Caki2 (cell line): ENCODE measurements at regions not wholly inside any gene's neighbourhood (a gene's known extent, or its start where the extent isn't known, plus 50 kb on each side); places are given as distances from the start of the nearest gene placed in this dataset.

ENCODE experiments used
- DNase-seq: peaks from one replicate; pipeline ENCODE4 v3.0.0-alpha.2; 2015; ENCODE audit warnings: low read depth
- in situ Hi-C: cut with HindIII; loops from 2 replicates; pipeline ENCODE4 v1.10.0; 2016; ENCODE audit warnings: low sequenced_read_pairs, low pct_unique_long_range_greater_than_20kb, mixed read lengths

DNA sequence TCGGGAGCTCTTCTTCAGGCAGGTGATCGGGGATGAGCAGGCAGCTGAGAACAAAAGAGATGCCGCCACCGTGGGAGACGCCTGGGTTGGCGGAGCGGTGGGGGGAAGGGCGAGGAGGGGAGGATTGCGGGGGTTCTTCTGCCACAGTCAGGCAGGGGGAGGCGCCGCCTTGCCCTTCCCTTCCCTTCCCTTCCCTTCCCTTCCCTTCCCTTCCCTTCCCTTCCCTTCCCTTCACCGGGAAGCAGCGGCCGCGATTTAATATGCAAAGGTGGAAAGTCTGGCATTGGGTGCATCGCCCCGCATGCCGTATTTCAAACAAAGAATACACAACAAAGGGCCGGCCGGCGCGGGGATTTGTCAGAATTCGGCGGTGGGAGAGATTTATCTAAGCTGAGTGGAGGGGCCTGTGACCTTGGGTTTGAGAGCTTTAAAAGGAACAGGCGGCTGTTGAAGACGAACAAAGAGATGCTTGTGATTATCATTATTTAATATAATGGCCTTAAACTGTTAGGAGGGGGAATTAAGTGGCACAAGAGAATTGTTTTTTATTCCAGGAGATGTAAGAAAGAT lies 262.3 kb upstream of the TNRC6C start:
- in situ Hi-C loops: no loop called here
- no peak for DNase-seq

DNA sequence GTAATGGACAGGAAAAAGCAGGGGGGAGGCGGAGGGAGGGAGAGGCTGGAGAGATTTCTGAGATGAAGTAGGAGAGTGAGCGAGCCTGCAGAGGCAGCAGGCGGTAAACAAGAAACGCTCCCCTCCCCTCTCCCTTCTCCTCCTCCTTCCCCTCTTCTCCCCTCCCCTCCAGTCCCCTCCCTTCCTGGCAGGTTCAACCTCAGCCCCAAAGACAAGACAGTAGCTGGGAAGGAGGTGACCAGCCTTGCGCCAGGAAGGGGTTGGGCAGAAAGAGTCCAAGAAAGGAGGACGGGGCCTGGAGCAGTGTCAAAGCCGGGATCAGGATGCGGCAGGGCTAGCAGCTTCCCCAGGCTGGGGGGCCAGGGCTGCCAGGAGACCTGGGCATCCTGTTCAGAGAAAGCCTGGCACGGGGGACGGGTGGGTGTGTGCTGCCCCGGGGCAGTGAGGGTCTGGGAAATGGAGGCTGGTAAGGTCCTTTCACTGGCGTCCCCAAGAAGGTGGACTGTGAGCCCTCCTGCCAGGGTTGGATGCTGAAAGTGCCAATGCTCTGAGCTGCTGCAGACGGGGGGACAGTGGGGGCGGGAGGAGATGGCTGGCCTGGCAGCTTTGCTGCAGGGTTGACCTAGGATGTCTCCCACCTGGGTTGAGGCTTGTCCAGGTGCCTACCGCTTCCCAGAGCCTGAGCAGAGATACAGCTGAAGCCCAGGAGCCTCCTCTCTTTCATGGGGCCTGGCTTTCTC lies 261.6 kb upstream of the TNRC6C start:
- no peak for DNase-seq
- in situ Hi-C loops: no loop called here

DNA sequence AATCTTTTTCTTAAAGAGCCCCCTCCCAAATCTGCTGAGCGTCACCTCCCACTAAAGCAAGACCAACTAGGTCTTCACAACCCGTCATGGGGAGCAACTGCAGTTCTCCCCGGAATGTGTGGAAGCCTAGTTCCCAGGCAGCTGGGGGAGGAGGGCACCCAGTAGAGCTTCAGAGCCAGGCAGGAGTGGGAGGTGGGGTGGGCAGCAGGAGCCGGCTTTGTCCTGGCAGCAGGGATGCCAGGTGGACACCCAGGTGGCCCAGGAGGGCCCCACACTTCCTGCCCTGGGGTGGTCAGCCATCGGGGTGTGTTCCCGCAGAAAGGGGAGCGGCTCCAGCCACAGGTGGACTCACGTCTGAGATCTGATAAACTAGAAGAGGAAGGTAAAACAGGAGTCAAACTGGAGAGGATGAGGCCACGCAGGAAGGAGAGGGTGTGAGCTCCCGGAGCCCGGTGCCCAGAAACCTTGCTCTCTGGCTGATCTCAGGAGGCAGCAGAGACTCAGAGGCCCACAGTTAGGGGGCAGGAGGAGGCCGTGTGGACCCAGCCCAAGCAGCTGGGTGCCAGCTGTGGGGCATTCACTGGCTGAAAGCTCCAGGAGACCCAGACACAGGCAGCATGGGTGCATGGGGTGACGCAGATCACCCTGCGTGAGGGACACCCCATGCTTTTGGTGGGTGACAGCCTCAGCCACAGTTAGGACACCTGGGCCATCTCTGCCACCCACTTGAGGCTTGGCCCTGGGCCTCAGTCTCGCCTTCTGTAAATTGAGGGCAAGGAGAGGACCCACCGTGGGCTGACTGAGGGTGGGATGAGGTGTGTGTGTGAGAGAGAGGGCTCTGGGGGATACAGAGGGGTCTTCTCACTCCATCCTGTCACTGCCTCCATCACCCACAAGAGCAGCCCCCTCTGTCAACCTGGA lies 260.8 kb upstream of the TNRC6C start:
- no peak for DNase-seq
- in situ Hi-C loops: no loop called here

DNA sequence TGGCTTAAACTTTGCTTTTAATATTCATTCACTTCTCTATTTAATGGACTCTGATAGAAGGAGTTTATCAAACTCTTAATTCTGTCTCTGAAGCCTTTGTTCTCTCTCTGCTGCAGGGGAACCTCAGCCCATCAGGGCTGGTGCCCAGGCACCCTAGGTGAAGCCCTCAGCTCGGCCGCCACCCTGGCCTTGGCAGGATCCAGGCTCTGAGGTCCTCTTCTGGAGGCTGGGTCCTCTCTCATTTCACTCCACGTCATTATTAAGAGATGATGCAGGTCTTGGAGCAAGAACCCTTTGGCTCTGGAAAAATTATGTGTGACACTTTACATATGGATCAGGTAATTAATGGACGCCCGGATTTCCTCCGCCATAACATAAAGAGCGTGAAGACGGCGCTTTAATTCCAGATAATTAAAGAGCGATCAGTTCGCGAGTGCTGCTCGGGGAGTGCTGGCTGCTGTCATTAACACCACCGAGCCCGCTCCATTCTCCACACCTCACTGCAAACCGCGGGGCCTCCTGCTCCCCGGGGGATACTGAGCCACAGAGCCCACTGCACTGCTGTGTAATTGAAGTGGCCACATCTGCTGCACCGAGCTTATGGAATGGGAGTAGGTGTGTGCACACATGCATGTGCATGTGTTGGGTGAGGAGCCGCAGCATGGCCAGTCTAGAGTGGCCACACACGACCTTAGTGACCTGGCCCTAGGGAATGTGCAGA lies 259.4 kb upstream of the TNRC6C start:
- DNase-seq: no peak
- in situ Hi-C loops: no loop called here

DNA sequence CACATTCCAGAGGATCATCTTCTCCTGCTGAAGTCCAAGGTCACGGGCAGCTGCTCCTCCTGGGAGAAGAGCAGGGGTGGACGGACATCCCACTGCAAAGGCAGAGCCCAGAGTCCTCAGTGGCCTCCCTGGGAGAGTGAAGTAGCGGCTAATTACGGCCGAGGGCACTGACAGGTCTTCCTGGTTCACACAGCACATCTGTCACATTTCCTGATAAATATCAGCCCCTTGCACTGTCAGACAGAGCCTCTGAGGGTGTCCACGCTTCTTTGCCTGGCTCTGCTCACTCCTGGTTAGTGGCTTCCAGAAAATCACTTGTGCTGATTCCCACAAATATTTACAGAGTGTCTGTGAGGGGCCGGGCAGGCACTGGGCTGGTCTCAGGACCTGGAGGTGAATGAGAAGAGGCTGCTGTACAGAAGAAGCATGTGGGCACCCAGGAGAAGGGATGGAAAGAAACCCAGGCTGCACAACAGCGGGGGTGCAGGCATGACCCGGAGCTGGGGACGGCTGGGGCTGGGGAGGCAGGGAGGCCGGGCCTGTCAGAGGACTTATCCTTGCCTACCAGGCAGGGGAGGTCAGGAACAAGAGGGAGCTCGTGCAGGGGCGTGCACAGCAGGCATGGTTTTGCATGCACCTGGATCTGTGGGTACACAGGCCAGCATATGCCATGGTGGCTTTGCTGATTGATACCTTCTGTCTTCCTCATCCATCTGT lies 258.2 kb upstream of the TNRC6C start:
- in situ Hi-C loops: no loop called here
- DNase-seq: no peak

DNA sequence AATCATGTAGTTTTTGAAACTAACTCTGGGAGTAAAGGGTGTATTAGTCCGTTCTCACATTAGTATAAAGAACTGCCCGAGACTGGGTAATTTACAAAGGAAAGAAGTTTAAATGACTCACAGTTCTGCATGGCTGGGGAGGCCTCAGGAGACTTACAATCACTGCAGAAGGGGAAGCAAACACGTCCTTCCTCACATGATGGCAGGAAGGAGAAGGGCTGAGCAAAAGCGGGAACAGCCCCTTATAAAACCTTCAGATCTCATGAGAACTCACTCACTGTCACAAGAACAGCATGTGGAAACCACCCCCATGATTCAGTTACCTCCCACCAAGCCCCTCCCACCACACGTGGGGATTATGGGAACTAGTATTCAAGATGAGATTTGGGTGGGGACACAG lies 256.5 kb upstream of the TNRC6C start:
- in situ Hi-C loops: no loop called here
- no peak for DNase-seq

DNA sequence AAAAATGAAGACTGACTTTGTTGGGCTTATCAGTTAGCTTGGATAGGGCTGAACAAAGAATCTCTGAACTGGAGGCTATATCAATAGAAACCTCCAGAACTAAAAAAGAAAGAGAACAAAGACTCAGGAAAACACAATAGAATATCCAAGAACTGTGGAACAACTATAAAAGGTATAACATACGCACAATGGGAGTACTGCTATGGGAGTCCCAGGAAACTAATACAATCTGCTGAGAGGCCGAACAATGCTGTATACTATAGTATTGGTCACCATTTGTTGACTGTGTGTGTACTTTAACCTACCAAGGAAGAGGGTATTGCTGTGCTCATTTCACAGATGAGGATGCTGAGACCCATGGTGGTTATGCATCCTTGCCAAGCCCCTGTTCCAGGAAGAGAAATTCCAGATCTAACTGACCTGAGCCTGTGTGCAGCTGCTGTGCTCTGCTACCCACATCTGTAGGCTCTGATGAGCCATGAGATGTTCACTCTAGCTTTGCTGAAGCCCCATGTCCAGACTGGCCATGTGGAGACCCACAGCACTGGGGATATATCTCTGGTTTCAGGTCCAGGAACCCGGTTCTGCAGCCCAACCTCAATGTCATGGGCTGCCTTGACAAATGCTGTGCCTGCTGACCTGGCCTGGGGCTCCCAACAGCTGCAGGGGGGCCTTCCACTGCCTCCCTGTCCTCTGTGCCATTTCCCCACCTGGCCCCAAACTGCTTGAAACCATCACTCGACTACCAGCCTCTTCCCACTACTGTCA lies 254.3 kb upstream of the TNRC6C start:
- in situ Hi-C loops: no loop called here
- DNase-seq: peak; percentile 1

DNA sequence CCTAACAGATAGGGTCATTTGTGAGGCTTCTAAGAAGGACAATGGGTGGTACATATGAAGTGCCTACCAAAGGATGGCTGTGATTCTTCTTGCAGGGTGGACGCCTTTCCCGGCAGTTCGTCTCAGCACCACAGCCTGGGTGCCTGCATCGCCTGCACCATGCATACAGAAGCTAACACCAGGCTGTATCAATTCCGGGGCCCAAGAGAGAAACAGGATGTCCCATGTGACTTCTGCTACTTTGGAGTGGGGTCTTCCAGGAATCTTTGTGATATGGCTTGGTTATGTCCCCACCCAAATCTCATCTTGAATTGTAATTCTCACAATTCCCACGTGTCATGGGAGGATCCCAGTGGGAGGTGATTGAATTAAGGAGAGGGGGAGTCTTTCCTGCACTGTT lies 251.6 kb upstream of the TNRC6C start:
- in situ Hi-C loops: no loop called here
- DNase-seq: no peak

DNA sequence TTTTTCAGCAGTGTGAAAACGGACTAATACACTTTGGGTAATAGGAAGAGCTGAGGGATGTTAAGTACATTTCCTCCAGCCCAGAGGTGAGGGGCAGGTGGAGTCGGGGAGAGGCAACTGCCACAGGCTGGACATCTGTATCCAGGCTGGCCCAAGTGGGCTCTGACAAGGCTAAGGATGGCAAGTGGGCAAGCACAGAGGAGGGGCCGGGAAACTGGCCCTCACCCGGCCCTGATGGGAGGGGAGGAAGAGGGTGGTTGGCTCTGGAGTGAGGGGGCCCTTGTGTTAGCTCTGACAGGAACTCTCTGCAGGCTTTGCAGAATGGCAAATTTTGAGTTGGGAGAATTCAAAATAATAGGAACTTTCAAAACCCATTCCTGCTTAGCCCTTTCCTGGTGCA lies 251.0 kb upstream of the TNRC6C start:
- no peak for DNase-seq
- in situ Hi-C loops: no loop called here

DNA sequence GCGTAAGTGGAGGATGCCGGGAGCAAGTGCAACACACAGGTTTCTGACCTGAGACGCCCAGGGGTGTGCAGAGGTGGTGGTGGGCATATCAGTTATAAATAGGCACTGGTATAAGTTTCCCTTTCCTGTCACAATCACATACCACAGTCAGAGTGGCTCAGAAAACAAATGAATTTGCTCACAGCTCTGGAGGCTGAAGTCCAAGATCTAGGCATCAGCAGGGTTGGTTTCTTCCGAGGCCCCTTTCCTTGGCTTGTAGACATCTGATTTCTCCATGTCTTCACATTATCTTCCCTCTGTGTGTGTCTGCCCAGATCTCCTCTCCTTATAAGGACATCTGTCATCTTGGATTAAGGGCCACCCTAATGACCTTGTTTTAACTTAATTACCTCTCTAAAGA lies 250.5 kb upstream of the TNRC6C start:
- no peak for DNase-seq
- in situ Hi-C loops: no loop called here

DNA sequence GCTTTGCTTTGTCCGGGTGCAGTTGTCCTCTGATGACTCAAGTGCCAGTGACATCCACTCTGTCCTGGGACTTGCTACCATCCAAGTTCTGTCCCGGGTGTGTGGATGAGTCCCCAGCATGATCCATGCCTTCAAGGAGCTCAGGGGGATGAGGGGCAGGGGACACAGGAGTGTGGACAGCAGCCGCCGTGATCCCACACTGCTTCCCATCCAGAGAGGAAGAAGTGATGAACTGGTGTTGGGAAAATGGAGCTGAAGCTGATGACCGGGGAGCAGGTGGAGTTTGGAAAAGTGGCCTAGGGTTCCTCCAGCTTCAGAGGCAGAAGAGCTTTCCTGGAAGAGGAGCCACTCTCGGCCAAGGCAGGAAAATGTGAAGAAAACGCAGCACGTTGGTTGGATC lies 249.6 kb upstream of the TNRC6C start:
- no peak for DNase-seq
- in situ Hi-C loops: no loop called here

DNA sequence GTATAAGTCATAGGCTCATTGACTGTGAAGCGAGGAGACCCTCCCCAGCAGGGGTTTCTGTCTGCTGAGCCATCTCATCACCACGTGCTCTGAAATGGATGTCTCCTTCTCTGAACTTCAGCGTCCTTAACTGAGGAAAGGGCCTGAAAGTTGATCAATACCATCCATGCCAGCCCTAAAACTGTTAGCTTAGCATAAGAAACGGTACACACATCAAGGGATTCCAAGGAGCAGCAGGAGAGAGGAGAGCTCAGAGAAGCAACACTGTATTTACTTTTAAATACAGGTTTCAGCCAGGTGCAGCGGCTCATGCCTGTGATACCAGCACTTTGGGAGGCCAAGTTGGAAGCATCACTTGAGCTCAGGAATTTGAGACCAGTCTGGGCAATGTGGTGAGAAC lies 248.9 kb upstream of the TNRC6C start:
- no peak for DNase-seq
- in situ Hi-C loops: no loop called here

DNA sequence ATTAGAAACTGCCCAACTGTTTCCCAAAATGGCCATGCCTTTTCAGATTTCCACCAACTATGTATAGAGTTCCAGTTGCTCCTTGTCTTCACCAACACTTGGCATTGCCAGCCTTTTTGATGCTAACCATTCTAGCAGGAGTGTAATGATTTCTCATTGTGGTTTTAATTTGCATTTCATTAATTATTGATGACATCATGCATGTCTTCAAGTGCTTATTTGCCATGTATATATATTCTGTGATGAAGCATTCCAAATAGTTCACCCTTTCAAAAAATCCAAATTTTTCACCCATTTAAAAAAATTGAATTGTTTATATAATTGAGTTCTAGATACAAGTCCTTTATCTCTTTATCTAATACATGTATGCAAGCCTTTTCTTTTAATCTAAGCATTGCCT lies 245.9 kb upstream of the TNRC6C start:
- in situ Hi-C loops: no loop called here
- DNase-seq: no peak

DNA sequence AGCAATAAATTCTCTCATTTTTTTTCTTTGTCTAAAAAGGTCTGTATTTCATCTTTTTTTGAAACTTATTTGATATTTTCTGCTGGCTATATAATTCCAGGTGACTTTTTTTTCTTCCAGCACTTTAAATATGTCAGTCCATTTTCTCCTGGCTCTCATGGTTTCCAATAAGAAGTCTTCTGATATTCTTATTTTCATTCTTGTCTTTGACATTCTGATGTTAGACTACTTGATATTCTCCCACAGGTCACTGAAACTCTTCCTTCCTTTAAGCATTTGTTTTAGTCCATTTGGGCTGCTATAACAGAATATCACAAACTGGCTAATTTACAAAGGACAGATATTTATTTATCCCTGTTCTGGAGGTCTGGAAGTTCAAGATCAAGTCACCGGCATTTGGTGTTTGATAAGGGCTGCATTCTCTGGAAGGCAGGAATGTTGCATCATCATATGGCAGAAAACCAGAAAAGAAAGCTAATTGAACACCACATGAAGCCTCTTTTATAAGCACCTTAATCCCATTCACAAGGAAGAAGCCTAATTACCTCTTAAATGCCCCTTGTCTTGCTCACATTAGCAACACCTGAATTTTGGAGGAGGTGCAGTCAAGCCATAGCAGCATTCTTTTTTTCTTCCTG lies 242.1 kb upstream of the TNRC6C start:
- DNase-seq: no peak
- in situ Hi-C loops: no loop called here

DNA sequence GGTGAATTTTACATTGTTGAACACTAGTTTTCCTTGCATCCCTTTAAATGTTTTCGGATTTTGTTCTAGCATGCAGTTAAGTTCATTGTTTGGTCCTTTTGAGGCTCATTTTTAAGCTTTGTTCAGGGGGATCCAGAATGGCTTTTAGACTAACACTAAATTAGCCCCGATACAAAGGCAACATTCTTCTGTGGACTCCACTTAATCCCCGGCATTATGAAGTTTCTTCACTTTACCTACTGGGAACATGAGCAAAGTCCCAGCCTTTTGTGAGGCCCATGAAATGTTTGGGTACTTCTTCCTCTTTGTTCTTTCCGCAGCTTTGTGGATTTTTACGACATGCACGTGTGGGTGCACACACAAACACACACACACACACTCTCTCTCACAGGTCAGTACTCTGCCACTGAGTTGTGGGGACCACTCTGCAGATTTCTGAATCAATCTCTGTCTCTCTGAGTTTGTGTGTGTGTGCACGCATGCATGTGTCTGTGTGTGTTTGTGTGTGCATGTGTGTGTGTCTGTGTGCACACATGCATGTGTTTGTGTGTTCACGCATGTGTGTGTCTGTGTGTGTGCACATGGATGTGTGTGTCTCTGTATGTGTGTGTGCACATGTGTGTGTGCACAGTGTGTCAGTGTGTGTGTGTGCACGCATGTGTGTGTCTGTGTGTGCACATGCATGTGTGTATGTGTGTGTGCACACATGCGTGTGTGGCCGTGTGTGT lies 240.4 kb upstream of the TNRC6C start:
- DNase-seq: no peak
- in situ Hi-C loops: no loop called here

DNA sequence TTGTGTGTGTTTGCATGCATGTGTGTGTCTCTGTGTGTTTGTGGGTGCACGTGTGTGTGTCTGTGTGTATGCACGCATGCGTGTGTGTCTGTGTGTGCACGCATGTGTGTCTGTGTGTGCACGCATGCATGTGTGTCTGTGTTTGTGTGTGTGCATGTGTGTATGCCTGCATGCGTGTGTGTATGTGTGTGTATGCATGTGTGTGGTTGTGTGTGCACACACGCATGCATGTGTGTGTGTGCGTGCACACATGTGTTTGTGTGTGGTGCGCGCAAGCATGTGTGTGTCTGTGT lies 239.9 kb upstream of the TNRC6C start:
- in situ Hi-C loops: no loop called here
- no peak for DNase-seq

DNA sequence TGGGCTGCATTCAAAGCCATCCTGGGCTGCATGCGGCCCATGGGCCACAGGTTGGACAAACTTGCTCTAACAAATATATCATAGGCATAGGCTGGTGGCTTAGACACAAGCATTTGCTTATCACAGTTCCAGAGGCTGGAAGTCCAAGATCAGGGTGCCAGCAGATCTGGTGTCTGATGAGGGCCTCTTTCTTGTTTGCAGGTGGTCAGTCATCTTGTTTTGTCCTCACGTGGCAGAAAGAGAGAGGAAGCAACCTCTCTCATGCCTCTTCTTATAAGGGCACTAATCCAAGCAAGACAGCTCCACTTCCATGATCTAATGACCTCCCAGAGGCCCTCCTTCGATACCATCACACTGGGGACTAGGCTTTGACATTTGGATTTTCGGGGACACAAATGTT lies 238.7 kb upstream of the TNRC6C start:
- DNase-seq: no peak
- in situ Hi-C loops: no loop called here
